Nephron progenitor cell (in vitro differentiated cells): ENCODE measurements at regions not wholly inside any gene's neighbourhood (a gene's known extent, or its start where the extent isn't known, plus 50 kb on each side); places are given as distances from the start of the nearest gene placed in this dataset.

Experiments used
- DNase-seq: peaks from one replicate; pipeline ENCODE4 v3.0.0; 2021
- H3K27ac Mint-ChIP-seq: 2 replicates; pipeline ENCODE4 v1.8.0; 2021; ENCODE audit warnings: mild to moderate bottlenecking, moderate library complexity, mixed read lengths
- H3K27me3 Mint-ChIP-seq: 2 replicates; pipeline ENCODE4 v1.8.0; 2021; ENCODE audit warnings: mild to moderate bottlenecking, low read depth, mixed read lengths; ENCODE audit not compliant: poor library complexity
- H3K36me3 Mint-ChIP-seq: 2 replicates; pipeline ENCODE4 v1.8.0; 2021; ENCODE audit warnings: low read depth, mixed read lengths
- H3K4me1 Mint-ChIP-seq: 2 replicates; pipeline ENCODE4 v1.8.0; 2021; ENCODE audit warnings: mixed read lengths
- H3K4me3 Mint-ChIP-seq: 2 replicates; pipeline ENCODE4 v1.8.0; 2021; ENCODE audit warnings: mild to moderate bottlenecking, moderate library complexity, mixed read lengths
- H3K9me3 Mint-ChIP-seq: 2 replicates; pipeline ENCODE4 v1.8.0; 2021; ENCODE audit warnings: mild to moderate bottlenecking, moderate library complexity, mixed read lengths
- CTCF ChIP-seq: fragments of 200-600 bp; sonication (generic); IDR thresholded peaks from 2 replicates; pipeline ENCODE4 v1.5.0; 2021; ENCODE audit warnings: antibody characterized with exemption

GRCh38 chr5:89498699-89499098 lies 615.7 kb upstream of the MEF2C start:
- no peak for DNase-seq
- Mint-ChIP-seq H3K4me1 (no peaks in the 10 kb centered on the region), H3K9me3 (no peaks in the 10 kb centered on the region), H3K27ac (no peak overlapping the region), H3K36me3 (no peaks in the 10 kb centered on the region), H3K4me3 (no peak overlapping the region), H3K27me3 (no peaks in the 10 kb centered on the region)
- TF ChIP-seq CTCF, result no peak

DNA sequence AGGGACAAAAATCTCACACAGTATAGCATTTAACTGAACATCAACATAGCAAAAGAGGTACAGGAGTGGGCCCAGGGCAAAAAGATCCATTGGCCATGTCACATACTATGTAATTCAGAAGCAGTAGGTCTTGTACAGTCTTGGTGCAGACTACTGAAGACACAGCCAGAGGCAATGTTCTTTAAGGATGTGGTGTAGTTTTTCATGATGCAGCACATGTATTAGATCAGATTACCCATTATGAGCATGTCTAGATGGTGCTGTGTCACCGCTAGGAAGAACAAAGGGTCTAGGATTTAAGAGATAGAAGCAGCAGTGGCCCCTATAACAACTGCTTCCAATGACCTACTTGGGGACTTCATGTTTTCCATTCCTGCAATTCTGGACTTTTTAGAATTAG lies 610.4 kb upstream of the MEF2C start:
- H3K9me3 Mint-ChIP-seq, result no peaks in the 10 kb centered on the region
- peaks cover 4% of the 10 kb centered on the region for H3K27me3 Mint-ChIP-seq
- TF ChIP-seq CTCF, result no peak
- H3K4me3 Mint-ChIP-seq, result no peak overlapping the region
- H3K27ac Mint-ChIP-seq, result no peak overlapping the region
- DNase-seq, result no peak
- H3K4me1 Mint-ChIP-seq, result no peaks in the 10 kb centered on the region
- no peaks in the 10 kb centered on the region for H3K36me3 Mint-ChIP-seq

GRCh38 chr5:89484962-89485361 lies 602.0 kb upstream of the MEF2C start:
- Mint-ChIP-seq H3K4me1 (peaks cover 8% of the 10 kb centered on the region), H3K27ac (no peak overlapping the region), H3K27me3 (peaks cover 4% of the 10 kb centered on the region), H3K36me3 (no peaks in the 10 kb centered on the region), H3K9me3 (no peaks in the 10 kb centered on the region), H3K4me3 (no peak overlapping the region)
- TF ChIP-seq CTCF, result no peak
- DNase-seq, result no peak

DNA sequence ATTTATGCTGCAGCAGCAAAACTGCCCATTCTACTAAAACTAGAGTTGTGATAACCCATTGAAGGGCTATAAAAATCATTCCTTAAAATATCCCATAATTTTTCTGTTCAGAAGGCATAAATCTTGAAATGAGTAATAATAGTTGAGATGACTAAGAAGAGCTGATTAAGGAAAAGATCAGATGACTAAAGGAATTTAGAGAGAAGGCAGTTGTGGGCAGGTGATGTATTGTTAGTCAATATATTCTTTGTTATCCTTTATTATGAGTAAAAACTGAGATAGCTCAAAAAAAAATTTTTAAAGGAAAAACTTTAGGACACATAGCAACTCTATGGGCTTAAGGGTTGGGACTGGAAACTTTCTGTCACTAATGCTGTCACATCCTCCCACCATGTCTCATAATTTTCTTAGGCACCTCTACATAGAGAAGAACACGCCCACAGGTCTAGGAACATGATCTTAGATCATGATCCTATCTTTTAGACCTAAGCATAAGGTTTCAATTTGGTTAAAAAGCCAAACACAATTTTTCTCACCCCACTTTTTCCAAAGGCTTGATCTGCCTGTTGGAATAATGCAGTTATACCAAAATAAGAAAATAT lies 597.5 kb upstream of the MEF2C start:
- no peak overlapping the region for H3K27ac Mint-ChIP-seq
- TF ChIP-seq CTCF, result no peak
- H3K27me3 Mint-ChIP-seq, result no peaks in the 10 kb centered on the region
- no peak overlapping the region for H3K4me3 Mint-ChIP-seq
- H3K36me3 Mint-ChIP-seq, result no peaks in the 10 kb centered on the region
- no peaks in the 10 kb centered on the region for H3K9me3 Mint-ChIP-seq
- DNase-seq, result no peak
- H3K4me1 Mint-ChIP-seq, result peaks cover 23% of the 10 kb centered on the region

DNA sequence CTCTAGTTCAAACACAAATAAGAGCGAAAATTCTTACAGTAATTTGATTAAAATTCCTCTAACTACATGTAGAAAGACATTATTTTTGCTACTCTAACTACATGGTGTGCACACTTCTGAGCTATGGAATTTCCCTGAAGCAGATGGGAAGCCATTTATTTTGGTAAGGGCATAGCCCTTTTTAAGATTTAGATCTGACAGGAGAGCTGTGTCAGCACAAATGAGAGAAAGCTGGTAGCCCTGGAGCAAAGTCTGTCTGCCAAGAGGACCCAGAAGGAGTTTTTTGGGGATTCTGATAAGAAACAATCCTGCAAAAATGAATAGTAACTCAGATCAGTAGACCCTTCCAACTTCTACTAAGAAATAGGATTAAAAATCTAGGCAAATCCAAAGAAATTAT lies 595.9 kb upstream of the MEF2C start:
- Mint-ChIP-seq H3K36me3 (no peaks in the 10 kb centered on the region), H3K4me1 (peaks cover 23% of the 10 kb centered on the region), H3K4me3 (no peak overlapping the region), H3K9me3 (no peaks in the 10 kb centered on the region), H3K27me3 (no peaks in the 10 kb centered on the region), H3K27ac (peak overlapping the region; percentile 20)
- no peak for TF ChIP-seq CTCF
- DNase-seq, result no peak

- H3K4me3 Mint-ChIP-seq, result no peak overlapping the region
- H3K27me3 Mint-ChIP-seq, result no peaks in the 10 kb centered on the region
- no peak for TF ChIP-seq CTCF
- H3K27ac Mint-ChIP-seq, result no peak overlapping the region
- H3K4me1 Mint-ChIP-seq, result peaks cover 2% of the 10 kb centered on the region
- no peaks in the 10 kb centered on the region for H3K36me3 Mint-ChIP-seq
- H3K9me3 Mint-ChIP-seq, result no peaks in the 10 kb centered on the region
- DNase-seq, result no peak
These were observed 590.2 kb upstream of the MEF2C start for GRCh38 chr5:89473196-89473595.
